ENCODE measurements at regions not wholly inside any gene's neighbourhood (a gene's known extent, or its start where the extent isn't known, plus 50 kb on each side); places are given as distances from the start of the nearest gene placed in this dataset.

GRCh38 chr11:109862835-109863234 lies 230.4 kb upstream of the ZC3H12C start:
- DNase-seq (ENCODE audit: low read depth) = no peak

DNA sequence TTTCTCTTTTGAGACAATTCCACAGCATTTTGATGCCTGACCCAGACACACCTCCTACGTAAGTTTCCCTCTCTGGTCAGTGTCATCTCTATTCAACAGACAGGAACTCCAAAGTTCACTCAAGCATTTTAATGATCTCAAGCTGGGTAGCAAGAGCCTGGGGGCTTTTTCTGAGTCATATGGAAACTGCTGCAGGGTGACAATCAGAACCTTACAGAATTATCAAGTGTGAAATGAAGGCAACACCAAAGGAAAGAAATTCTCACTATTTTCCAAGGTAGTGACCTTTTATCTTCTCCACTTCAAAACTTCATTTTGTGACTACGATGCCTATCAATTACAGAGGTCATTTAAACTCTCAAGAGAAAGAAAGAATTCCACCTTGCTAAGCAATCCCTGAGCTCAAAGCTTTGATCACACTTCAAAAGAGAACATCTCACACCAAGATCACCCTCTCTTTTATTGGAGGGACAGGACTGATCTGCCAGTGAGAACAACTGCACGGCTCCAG lies 229.0 kb upstream of the ZC3H12C start:
- DNase-seq (ENCODE audit: low read depth) = no peak

DNA sequence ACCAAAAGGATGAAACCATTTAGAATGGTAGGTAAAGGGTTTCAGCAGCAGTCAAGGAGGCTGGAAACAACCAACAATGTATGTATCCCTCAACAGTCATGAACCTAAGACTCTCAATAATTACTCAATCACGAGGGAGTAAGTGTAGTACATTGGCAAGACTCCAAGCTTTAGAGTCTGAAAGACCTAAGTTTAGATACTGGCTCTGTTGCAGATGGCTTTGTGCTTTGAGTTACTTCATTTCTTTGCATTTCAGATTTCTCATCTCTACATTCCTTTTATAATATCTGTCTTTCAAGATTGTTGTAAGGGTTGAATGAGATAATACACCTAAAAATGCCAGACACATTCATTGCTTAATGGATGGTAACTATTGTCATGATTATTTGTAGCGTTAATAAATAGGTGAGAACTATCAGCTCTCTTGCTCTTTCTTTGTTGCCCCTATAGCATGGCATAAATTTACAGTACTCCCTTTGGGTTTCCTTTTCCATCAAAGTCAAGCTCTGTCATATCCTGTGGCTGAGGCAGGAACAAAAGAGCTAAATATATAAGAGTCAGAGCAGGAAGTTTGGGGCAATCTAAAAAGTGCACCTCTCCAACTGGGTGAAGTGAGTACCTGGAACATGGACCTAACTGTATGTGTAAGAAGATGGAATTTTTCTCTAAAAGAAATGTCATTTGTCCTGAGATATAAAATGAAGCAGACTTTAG lies 228.2 kb upstream of the ZC3H12C start:
- no peak for DNase-seq (ENCODE audit: low read depth)

- no peak for DNase-seq (ENCODE audit: low read depth)
These were observed 227.5 kb upstream of the ZC3H12C start for GRCh38 chr11:109865548-109866186.

DNA sequence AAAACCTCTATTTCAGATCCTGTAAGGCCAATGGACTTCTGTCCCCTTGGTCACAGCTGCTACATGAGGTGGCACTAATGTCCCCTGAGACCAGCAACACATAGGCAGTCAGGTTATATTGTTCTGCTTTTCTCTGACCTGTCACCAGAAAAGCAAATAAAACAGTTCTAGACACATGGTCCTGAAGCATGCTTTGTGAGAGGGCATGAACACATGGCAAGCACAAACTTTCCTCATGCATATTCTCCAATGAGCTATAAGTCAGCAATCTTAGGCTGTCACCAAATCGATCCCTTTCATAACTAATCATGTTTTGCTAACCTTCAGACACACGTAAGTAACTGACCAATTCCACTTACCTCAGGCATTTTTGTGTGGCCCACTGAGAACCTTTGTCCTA lies 225.4 kb upstream of the ZC3H12C start:
- DNase-seq (ENCODE audit: low read depth) = no peak

DNA sequence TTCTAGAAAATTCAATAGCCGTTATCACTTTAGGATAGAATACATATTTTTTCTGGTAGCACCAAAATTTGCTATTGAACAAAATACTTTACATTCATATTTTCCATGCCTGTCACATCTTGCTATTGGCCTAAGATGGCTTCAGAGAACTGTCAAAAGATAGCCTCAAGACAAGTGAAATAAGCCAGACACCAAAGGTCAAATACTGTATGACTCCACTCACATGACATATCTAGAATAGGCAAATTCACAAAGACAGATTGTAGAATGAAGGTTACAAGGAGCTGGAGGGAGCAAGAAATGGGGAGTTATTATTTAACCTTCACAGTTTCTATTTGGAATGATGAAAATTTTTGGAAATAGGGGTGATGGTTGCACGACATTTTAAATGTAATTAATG lies 223.7 kb upstream of the ZC3H12C start:
- DNase-seq (ENCODE audit: low read depth) = no peak

GRCh38 chr11:109870297-109870696 lies 222.9 kb upstream of the ZC3H12C start:
- DNase-seq (ENCODE audit: low read depth) = no peak

- no peak for DNase-seq (ENCODE audit: low read depth)
These were observed 216.1 kb upstream of the ZC3H12C start for GRCh38 chr11:109877043-109877442.

DNA sequence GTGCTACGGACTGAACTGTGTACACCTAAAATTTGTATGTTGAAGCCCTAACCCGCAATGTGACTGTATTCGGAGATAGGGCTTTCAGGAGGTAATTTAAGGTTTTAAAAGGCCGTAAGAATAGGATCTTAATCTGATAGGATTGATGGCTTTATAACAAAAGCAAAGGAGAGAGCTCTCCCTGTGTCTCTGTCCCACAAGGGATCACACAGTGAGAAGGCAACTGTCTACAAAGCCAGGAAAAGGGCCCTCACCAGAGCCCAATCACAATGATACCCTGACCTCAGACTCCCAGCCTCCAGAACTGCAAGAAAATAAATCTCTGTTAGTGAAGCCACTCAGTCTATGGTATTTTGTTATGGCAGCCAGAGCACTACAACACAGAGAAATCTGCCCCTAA lies 208.7 kb upstream of the ZC3H12C start:
- no peak for DNase-seq (ENCODE audit: low read depth)

- DNase-seq (ENCODE audit: low read depth) = no peak
These were observed 208.2 kb upstream of the ZC3H12C start for GRCh38 chr11:109885006-109885405.

- no peak for DNase-seq (ENCODE audit: low read depth)
These were observed 200.8 kb upstream of the ZC3H12C start for GRCh38 chr11:109892321-109892794.

GRCh38 chr11:109894242-109894641 lies 198.9 kb upstream of the ZC3H12C start:
- DNase-seq (ENCODE audit: low read depth) = no peak

- no peak for DNase-seq (ENCODE audit: low read depth)
These were observed 194.6 kb upstream of the ZC3H12C start for GRCh38 chr11:109898592-109898991.

GRCh38 chr11:109902764-109903433 lies 190.3 kb upstream of the ZC3H12C start:
- DNase-seq (ENCODE audit: low read depth) = no peak

DNA sequence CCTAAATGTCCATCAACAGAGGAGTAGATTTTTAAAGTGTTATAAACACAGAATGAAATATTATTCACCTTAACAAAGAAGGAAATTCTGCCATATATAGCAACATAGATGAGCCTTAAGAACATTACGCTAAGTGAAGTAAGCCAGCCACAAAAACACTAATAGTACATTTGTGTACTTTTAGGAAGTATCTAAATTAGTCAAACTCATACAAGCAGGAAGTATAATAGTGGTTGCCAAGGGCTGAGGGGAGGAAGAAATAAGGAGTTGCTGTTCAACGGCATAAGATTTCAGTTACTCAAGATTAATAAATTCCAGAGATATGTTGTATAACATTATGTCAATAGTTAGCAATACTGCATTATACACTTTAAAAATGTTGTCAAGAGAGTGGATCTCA lies 181.7 kb upstream of the ZC3H12C start:
- DNase-seq (ENCODE audit: low read depth) = no peak

DNA sequence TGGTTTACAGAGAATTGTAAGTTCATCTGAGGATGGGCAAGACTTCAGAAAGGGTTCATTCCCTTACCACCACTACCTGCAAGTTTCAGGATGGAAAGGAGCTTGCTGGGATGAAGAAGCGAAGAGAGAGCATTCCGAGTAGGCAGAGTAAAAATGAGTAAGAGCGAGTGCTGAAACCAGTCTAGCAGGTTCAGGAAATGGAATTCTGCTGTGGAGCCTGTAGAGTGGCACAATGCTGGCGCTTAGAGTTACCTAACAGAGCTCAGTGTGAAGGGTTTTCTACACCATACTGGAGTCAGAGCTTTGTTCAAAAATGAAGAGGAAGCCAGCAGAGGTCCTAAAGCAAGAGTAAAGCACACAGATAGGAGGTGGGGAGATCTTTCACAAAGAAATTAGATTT lies 179.2 kb upstream of the ZC3H12C start:
- DNase-seq (ENCODE audit: low read depth) = no peak

GRCh38 chr11:109914809-109915653 lies 178.2 kb upstream of the ZC3H12C start:
- DNase-seq (ENCODE audit: low read depth) = no peak

- no peak for DNase-seq (ENCODE audit: low read depth)
These were observed 166.3 kb upstream of the ZC3H12C start for GRCh38 chr11:109926941-109927340.

- no peak for DNase-seq (ENCODE audit: low read depth)
These were observed 163.9 kb upstream of the ZC3H12C start for GRCh38 chr11:109929308-109929707.

- no peak for DNase-seq (ENCODE audit: low read depth)
These were observed 160.1 kb upstream of the ZC3H12C start for GRCh38 chr11:109933126-109933525.

DNA sequence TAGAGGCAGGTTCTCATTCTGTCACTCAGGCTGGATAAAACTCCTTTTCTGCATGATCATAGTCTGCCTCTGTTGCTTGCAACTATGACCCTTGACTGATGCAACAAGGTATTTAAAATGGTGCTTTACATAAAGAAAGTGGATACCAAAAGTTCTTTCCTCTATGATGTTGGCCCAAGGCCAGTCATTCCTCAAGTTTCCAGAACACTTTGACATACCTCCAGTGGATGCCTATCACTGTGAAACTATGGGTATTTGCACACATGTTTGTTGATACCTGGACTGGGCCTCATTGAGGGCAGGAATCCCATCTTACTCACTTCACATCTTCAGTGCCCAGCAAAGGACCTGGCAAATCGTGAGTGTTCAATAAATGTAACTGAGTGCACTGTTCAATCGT lies 159.0 kb upstream of the ZC3H12C start:
- DNase-seq (ENCODE audit: low read depth) = no peak

DNA sequence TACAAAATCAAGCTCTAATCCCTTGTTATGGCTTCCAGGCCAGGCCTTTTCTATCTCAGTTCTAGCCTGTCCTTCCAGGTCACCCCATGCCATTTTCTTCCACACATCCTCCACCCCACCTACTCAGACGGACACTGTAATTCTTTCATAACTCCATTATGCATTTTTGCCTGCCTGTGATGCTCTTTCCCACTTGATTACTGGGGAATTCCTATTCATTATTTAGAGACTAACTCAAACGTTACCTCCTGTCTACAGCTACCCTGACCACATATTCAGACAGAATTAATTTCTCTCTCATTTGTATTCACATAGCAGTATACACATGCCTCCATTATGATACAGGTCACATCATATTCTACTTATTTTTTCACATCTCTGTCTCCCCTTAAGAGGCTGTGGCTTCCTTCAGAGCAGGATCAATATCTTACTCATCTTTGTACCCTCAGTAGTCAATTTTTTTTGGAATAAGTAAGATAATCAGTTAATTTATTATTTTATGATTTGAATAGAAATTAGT lies 156.5 kb upstream of the ZC3H12C start:
- no peak for DNase-seq (ENCODE audit: low read depth)

Data from stimulated activated CD8-positive, alpha-beta memory T cell treated with anti-CD3 and anti-CD28 coated beads, Interleukin-4, amount 100 ng/mL, for 24 hours (primary cell).